GM23338 (cell line): ENCODE measurements at regions not wholly inside any gene's neighbourhood (a gene's known extent, or its start where the extent isn't known, plus 50 kb on each side); places are given as distances from the start of the nearest gene placed in this dataset.

Experiments used
- ATAC-seq: fragments of 200-7000 bp; cut with Tn5 transposase; 3 replicates; pipeline ENCODE4 v1.9.1; 2020
- DNase-seq: peaks from one replicate; pipeline ENCODE4 v3.0.0-alpha.2; 2015; ENCODE audit warnings: low spot score
- H2AFZ ChIP-seq: fragments of 200-600 bp; sonication (generic); 2 replicates; pipeline ENCODE4 v1.8.0; 2016; ENCODE audit warnings: antibody characterized with exemption, mild to moderate bottlenecking, moderate library complexity
- H3F3A ChIP-seq: fragments of 200-600 bp; sonication (generic); replicated peaks from 2 replicates; pipeline ENCODE4 v1.8.0; 2017; ENCODE audit warnings: antibody characterized with exemption, mixed run types, low read depth
- H3K27ac ChIP-seq: fragments of 200-600 bp; sonication (generic); 2 replicates; pipeline ENCODE4 v1.6.1; 2016; ENCODE audit warnings: low read depth
- H3K27me3 ChIP-seq: fragments of 200-600 bp; sonication (generic); 2 replicates; pipeline ENCODE4 v1.8.0; 2016; ENCODE audit warnings: mild to moderate bottlenecking, mixed run types, moderate library complexity; ENCODE audit not compliant: insufficient read depth
- H3K36me3 ChIP-seq: fragments of 200-600 bp; sonication (generic); 2 replicates; pipeline ENCODE4 v1.8.0; 2016; ENCODE audit warnings: mild to moderate bottlenecking; ENCODE audit not compliant: insufficient read depth
- H3K4me1 ChIP-seq: fragments of 200-600 bp; sonication (generic); 2 replicates; pipeline ENCODE4 v1.8.0; 2016; ENCODE audit warnings: mild to moderate bottlenecking, moderate library complexity; ENCODE audit not compliant: insufficient read depth
- H3K4me2 ChIP-seq: fragments of 200-600 bp; sonication (generic); 2 replicates; pipeline ENCODE4 v1.7.1; 2017; ENCODE audit warnings: mixed run types
- H3K4me3 ChIP-seq: fragments of 200-600 bp; sonication (generic); 2 replicates; pipeline ENCODE4 v1.6.1; 2016; ENCODE audit warnings: mixed run types
- H3K79me2 ChIP-seq: fragments of 200-600 bp; sonication (generic); replicated peaks from 2 replicates; pipeline ENCODE4 v1.8.0; 2017; ENCODE audit warnings: mild to moderate bottlenecking; ENCODE audit not compliant: insufficient read depth
- H3K9me2 ChIP-seq: fragments of 200-600 bp; sonication (generic); 2 replicates; pipeline ENCODE4 v1.8.0; 2017; ENCODE audit not compliant: insufficient read depth
- H4K20me1 ChIP-seq: fragments of 200-600 bp; sonication (generic); replicated peaks from 2 replicates; pipeline ENCODE4 v1.8.0; 2017; ENCODE audit warnings: mild to moderate bottlenecking; ENCODE audit not compliant: insufficient read depth
- H3K27ac Mint-ChIP-seq: 2 replicates; pipeline ENCODE4 v1.8.0; 2020; ENCODE audit warnings: inconsistent platforms, mild to moderate bottlenecking, moderate library complexity, mixed read lengths
- H3K27me3 Mint-ChIP-seq: 3 replicates; pipeline ENCODE4 v1.8.0; 2022; ENCODE audit warnings: low read depth, mild to moderate bottlenecking, moderate library complexity, mixed read lengths, inconsistent platforms; ENCODE audit not compliant: insufficient read depth, poor library complexity
- H3K36me3 Mint-ChIP-seq: 3 replicates; pipeline ENCODE4 v1.8.0; 2021; ENCODE audit warnings: low read depth, mild to moderate bottlenecking, inconsistent platforms, moderate library complexity, mixed read lengths
- H3K4me1 Mint-ChIP-seq: 3 replicates; pipeline ENCODE4 v1.8.0; 2020; ENCODE audit warnings: mild to moderate bottlenecking, inconsistent platforms, mixed read lengths
- H3K4me3 Mint-ChIP-seq: 3 replicates; pipeline ENCODE4 v1.8.0; 2021; ENCODE audit warnings: moderate library complexity, mild to moderate bottlenecking, inconsistent platforms, mixed read lengths
- H3K9me3 Mint-ChIP-seq: 3 replicates; pipeline ENCODE4 v1.8.0; 2020; ENCODE audit warnings: moderate library complexity, mild to moderate bottlenecking, inconsistent platforms, mixed read lengths
- ETS1 ChIP-seq: IDR thresholded peaks from 2 replicates; pipeline ENCODE4 v1.6.1; 2016; ENCODE audit warnings: antibody characterized with exemption
- EZH2 ChIP-seq: fragments of 200-600 bp; sonication (generic); IDR thresholded peaks from one replicate; pipeline ENCODE4 v1.8.0; 2017; ENCODE audit warnings: antibody characterized with exemption, mild to moderate bottlenecking, low read depth; ENCODE audit not compliant: unreplicated experiment
- EZH2phosphoT487 ChIP-seq: fragments of 200-600 bp; sonication (generic); IDR thresholded peaks from one replicate; pipeline ENCODE4 v1.8.1; 2018; ENCODE audit warnings: antibody characterized with exemption; ENCODE audit not compliant: unreplicated experiment
- JUNB ChIP-seq: IDR thresholded peaks from one replicate; pipeline ENCODE4 v1.6.1; 2016; ENCODE audit warnings: antibody characterized with exemption; ENCODE audit not compliant: unreplicated experiment
- NANOG ChIP-seq: IDR thresholded peaks from 2 replicates; pipeline ENCODE4 v1.6.1; 2016; ENCODE audit warnings: antibody characterized with exemption, borderline replicate concordance
- POLR2AphosphoS5 ChIP-seq: IDR thresholded peaks from 2 replicates; pipeline ENCODE4 v1.6.1; 2016; ENCODE audit warnings: antibody characterized with exemption, low read depth
- STAT1 ChIP-seq: IDR thresholded peaks from one replicate; pipeline ENCODE4 v1.6.1; 2016; ENCODE audit warnings: antibody characterized with exemption; ENCODE audit not compliant: unreplicated experiment
- ZNF114 ChIP-seq: fragments of 250-450 bp; sonication (Bioruptor Pico); IDR thresholded peaks from 2 replicates; pipeline ENCODE4 v1.5.0; 2020; ENCODE audit warnings: mild to moderate bottlenecking, moderate library complexity
- ZNF331 ChIP-seq: fragments of 250-450 bp; sonication (Bioruptor Pico); IDR thresholded peaks from 2 replicates; pipeline ENCODE4 v1.5.0; 2020; ENCODE audit warnings: low read depth, mild to moderate bottlenecking, moderate library complexity
- ZNF462 ChIP-seq: fragments of 250-450 bp; sonication (Bioruptor Pico); IDR thresholded peaks from 2 replicates; pipeline ENCODE4 v1.5.0; 2020; ENCODE audit warnings: mild to moderate bottlenecking, moderate library complexity
- TF ChIP-seq, protein P1 (sequence below): IDR thresholded peaks from one replicate; pipeline ENCODE4 v1.6.1; 2018; ENCODE audit warnings: antibody characterized with exemption; ENCODE audit not compliant: unreplicated experiment

DNA sequence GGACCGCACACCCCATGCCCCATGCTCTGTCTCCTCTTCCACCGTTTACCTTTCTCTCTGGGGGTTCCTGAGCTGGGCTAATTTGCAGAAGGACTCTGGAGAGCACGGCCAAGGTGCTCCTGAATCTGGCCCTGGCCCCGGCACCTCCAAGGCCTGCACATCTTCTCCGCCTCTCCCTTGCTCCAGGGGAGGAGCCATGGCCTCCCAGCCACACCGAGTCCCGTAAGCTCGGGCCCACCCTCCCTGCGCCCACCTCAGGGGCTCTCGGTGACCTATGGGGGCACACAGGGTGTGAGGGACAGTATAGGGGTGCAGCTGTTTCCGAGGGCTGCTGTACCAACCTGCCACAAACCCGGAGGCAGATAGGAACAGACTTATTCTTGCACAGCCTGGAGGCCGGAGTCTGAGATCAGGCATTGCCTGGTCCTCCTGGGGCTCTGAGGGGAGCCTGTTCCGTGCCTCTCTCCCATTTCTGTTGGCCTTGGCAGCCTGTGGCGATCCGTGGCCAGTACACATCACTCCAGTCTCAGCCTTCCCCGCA lies 127.3 kb upstream of the GPC1 start (continued):
- TF ChIP-seq EZH2phosphoT487 (no peak), JUNB (no peak), ZNF331 (no peak), EZH2 (no peak), NANOG (no peak)

DNA sequence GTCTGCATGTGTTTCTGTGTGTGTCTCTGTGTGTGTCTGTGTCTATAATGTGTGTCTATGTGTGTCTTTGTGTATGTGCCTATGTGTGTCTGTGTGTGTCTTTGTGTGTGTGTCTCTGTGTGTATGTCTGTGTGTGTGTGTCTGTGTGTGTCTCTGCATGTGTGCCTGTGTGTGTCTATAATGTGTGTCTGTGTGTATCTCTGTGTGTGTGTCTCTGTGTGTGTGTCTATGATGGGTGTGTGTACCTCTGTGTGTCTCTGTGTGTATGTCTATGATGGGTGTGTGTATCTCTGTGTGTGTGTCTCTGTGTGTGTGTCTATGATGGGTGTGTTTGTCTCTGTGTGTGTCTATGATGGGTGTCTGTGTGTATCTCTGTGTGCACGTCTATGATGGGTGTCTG lies 126.2 kb upstream of the GPC1 start:
- H3K4me1 ChIP-seq = no peaks in the 10 kb centered on the region
- ATAC-seq (no peak), DNase-seq (no peak)
- no peaks in the 10 kb centered on the region for H3K36me3 ChIP-seq
- H2AFZ ChIP-seq = no peak overlapping the region
- Mint-ChIP-seq H3K4me3 (no peak overlapping the region), H3K27ac (no peak overlapping the region), H3K9me3 (no peaks in the 10 kb centered on the region), H3K27me3 (no peaks in the 10 kb centered on the region), H3K36me3 (no peaks in the 10 kb centered on the region), H3K4me1 (peaks cover 6% of the 10 kb centered on the region)
- no peak overlapping the region for H3K4me3 ChIP-seq
- H3K4me2 ChIP-seq = no peak overlapping the region
- no peaks in the 10 kb centered on the region for H3F3A ChIP-seq
- H4K20me1 ChIP-seq = no peaks in the 10 kb centered on the region
- H3K27ac ChIP-seq = no peak overlapping the region
- H3K27me3 ChIP-seq = no peaks in the 10 kb centered on the region
- H3K9me2 ChIP-seq = no peaks in the 10 kb centered on the region
- no peak for TF ChIP-seq POLR2AphosphoS5
- no peak for TF ChIP-seq ZNF114 (CRISPR knock-in tag)
- no peak for TF ChIP-seq ZNF462 (CRISPR knock-in tag)
- no peak for TF ChIP-seq STAT1
- no peak for TF ChIP-seq ETS1
- TF ChIP-seq, protein P1, sequence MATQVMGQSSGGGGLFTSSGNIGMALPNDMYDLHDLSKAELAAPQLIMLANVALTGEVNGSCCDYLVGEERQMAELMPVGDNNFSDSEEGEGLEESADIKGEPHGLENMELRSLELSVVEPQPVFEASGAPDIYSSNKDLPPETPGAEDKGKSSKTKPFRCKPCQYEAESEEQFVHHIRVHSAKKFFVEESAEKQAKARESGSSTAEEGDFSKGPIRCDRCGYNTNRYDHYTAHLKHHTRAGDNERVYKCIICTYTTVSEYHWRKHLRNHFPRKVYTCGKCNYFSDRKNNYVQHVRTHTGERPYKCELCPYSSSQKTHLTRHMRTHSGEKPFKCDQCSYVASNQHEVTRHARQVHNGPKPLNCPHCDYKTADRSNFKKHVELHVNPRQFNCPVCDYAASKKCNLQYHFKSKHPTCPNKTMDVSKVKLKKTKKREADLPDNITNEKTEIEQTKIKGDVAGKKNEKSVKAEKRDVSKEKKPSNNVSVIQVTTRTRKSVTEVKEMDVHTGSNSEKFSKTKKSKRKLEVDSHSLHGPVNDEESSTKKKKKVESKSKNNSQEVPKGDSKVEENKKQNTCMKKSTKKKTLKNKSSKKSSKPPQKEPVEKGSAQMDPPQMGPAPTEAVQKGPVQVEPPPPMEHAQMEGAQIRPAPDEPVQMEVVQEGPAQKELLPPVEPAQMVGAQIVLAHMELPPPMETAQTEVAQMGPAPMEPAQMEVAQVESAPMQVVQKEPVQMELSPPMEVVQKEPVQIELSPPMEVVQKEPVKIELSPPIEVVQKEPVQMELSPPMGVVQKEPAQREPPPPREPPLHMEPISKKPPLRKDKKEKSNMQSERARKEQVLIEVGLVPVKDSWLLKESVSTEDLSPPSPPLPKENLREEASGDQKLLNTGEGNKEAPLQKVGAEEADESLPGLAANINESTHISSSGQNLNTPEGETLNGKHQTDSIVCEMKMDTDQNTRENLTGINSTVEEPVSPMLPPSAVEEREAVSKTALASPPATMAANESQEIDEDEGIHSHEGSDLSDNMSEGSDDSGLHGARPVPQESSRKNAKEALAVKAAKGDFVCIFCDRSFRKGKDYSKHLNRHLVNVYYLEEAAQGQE = no peak
- TF ChIP-seq EZH2phosphoT487 = no peak
- TF ChIP-seq ZNF331 = no peak
- TF ChIP-seq EZH2 = no peak
- H3K79me2 ChIP-seq = no peaks in the 10 kb centered on the region
